Middle frontal gyrus (tissue), 1 donor: ENCODE measurements at regions not wholly inside any gene's neighbourhood (a gene's known extent, or its start where the extent isn't known, plus 50 kb on each side); places are given as distances from the start of the nearest gene placed in this dataset.

Experiments used
- DNase-seq: peaks from one replicate; pipeline ENCODE4 v3.0.0-alpha.2; 2015; ENCODE audit warnings: low spot score; ENCODE audit errors: extremely low spot score

DNA sequence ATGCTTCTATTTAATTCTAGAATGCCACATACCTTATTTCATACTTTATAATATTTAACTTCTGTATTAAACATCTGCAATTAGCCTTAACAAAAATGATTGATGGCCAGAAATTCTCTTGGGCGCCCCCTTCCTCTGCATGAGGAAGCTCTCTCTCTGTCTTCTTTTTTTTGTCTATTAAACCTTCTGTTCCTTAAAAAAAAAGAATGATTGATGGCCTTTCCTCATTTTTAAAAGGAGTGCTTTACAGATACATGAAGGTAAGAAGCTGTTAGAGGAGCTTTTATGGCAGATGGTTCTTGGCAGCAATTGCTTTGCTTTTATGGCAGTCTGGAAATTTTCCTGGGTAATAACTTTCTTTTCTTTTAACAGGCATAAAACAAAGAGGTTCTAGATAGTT lies 526.9 kb downstream of the SLC4A3 start:
- DNase-seq: no peak

- no peak for DNase-seq
Observed at GRCh38 chr2:220157312-220157711, 529.9 kb downstream of the SLC4A3 start.

DNA sequence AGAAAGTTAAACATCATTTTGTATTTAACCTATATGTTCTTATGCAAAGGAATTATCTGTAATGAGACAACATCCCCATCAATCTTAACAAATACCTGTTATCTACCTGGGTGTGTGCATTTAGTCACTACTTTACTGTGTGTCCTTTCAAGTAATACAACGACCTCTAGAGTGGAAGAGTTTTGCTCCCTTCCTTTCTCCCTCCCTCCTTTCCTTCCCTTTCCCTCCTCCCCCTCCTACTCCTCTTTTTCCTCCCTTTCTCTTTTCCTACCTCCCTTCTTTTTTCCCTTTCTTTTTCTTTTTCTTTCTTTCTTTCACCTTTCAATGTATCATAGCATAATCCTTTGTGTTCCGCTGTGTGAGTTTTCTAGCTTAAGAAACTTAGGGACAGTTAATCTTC lies 532.3 kb downstream of the SLC4A3 start:
- DNase-seq: no peak

- no peak for DNase-seq
Observed at GRCh38 chr2:220162320-220162719, 534.9 kb downstream of the SLC4A3 start.

DNA sequence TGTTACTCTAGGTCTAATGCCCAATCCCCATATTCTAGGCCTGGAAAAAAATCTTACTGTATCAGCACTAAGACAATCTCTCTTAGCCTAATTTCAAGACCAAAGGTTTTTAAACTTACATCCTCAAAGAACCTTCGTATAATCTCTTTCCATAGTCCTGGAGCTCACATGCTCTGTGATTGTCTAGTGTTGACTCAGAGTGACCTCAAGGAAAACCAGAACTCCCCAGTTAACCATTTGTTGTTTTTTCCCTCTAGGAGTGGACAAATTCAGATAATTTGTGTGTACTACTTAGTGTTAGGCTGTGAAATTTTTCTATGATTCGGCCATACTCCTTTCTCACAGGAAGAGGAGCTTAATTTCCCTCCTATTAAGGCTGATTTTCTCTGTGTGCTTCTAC lies 536.1 kb downstream of the SLC4A3 start:
- no peak for DNase-seq

DNA sequence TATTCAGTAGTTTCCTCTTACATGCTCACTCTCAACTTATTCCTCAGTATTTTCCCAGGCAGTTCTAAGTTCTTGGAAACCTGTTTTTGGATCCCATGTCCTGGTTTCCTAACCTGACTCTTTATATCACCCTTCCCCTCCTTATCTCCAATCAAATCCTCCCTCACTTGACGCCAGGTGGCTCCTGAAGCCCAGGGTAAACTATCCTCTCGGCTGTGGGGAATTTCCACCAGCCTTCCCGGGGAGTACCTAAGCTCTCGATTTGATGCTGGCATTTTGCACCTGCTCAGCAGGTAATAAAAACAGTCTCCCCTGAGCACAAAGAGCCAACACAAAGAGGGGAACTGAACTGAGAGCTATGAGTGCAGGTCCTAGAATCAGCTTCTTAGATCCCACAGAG lies 538.0 kb downstream of the SLC4A3 start:
- no peak for DNase-seq

DNA sequence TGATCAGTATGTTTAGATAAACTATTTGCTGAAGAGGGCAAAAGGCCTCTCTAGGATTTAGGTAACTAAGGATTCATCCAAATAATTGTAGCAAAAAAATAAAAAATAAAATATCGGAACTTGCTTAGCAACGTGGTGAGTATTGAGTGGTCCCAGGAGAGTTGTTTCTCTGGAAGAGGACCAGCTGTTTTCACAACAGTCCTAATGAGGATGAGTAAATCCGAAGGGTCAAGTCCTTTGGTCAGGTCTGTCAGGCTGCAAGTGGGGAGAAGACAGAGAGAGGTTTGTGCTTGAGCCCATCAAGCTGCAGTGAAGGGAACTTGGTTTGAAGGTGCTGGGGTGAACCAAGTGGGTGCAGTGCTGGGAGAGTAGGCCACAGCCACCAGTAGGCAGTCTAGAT lies 539.2 kb downstream of the SLC4A3 start:
- no peak for DNase-seq

- no peak for DNase-seq
Observed at GRCh38 chr2:220167956-220168355, 540.5 kb downstream of the SLC4A3 start.

GRCh38 chr2:220168891-220169546 lies 541.6 kb downstream of the SLC4A3 start:
- DNase-seq: no peak

DNA sequence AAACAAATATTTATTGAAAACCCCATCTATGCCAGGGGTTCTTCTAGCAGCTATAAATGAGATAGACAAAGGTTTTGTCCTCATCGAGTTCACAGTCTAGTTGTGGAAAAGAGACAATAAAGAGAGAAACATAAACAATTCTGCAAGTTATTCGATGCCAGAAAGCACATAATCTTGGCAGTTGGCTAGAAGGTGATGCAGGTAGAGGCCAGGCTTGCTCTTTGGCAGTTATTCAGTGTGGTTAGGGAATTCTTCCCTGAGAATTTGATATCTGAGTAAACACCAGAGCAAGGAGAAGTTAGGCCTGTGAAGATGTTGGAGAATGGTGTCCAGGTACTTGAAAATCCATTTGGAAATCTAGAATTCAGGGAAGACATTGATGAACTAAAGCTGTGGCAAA lies 547.4 kb downstream of the SLC4A3 start:
- DNase-seq: no peak

DNA sequence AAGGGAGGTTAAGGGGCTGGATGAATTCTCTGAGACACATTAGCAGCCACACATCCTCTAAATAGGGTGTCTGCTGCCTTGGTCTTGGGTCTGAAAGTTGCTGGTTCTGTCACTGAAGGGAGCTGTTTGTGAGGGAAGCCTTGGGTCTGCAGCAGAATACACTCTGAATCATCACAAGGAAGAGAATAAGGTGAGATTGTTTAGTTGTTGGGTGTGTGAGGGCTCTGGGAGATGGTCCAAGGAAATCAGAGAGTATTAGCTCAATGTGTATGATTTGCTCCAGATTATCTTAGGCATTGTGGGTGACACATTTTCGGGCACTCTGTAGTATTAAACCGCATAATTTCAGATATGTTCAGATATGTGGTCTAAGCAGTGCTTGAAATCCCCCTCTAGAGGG lies 548.5 kb downstream of the SLC4A3 start:
- DNase-seq: no peak

GRCh38 chr2:220178991-220179695 lies 551.7 kb downstream of the SLC4A3 start:
- no peak for DNase-seq

DNA sequence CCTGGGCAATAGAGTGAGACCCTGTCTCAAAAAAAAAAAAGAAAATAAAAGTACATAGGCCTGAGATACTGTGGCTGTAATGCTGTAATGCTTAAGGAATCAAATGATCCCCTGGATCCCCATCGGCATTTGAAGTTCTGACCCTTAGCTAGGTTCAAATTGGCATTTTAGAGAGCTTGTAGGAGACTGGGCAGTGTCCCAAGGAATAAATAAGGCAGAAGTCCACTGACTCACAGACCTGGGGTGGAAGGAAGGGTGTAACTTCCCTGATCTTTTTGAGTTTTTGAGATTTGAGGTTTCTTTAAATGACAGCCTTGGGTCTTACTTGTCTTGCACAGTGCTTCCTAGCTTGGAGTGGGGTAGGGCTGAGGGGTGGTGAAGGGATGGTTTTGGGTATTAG lies 553.7 kb downstream of the SLC4A3 start:
- DNase-seq: no peak

GRCh38 chr2:220182790-220183189 lies 555.4 kb downstream of the SLC4A3 start:
- DNase-seq: no peak

- DNase-seq: no peak
Observed at GRCh38 chr2:220185766-220186305, 558.4 kb downstream of the SLC4A3 start.

DNA sequence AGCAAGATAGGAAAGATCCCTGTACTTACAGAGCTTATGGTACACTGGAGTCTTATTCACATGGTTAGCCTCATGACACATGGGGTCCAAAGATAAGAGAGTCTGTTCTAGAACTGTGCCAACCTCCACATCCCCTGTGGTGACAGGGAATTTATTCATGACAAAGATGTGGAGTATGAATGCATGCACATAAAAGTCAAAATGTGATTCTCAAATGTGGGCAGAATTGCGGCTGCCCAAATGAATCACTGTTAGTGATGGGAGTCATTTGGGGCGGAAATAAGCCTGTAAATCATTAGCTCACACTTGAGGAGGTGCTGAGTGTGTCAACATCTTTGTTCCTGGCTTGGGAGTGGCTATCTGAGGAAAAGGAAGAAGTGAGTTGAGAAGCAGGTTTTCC lies 560.6 kb downstream of the SLC4A3 start:
- DNase-seq: no peak

DNA sequence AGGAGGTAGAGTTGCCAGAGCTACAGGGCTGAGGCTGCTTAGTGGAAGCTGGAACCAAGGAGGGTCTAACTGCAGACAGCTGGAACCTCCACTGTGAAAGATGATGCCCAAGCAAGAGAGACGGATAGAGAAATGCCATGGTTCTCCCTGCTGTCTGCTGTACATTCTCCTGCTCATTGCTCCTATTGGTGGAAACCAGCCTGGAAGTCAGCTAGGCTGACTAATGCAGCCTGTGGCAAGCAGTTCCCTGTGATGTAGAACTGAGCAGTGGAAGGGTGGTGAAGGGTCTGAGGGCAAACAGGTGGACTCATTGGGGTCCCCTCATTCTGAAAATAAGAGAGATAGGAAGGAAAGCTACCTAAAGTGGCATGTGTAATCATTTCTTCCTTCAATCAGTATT lies 563.6 kb downstream of the SLC4A3 start:
- no peak for DNase-seq

DNA sequence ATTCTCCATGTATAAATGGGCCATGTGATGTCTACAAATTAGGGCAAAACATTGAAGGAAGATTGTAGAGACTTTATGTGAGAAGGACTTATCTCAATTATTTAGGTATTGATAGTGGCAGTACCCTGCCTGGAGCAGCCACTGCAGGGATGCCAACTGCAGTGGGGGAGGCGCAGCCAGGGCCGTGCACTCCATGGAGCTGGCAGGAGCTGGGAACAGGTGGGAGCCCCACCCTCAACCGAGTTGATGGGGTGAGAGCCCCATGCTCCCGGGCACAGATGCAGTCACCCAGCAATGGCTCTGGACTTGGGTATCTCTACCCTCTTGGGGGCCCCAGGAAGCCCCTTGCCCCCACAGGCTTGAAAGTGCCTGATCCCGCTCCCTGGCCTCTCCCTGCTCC lies 564.3 kb downstream of the SLC4A3 start:
- no peak for DNase-seq

- DNase-seq: no peak
Observed at GRCh38 chr2:220192994-220193753, 565.7 kb downstream of the SLC4A3 start.

- DNase-seq: no peak
Observed at GRCh38 chr2:220194630-220195584, 567.5 kb downstream of the SLC4A3 start.

DNA sequence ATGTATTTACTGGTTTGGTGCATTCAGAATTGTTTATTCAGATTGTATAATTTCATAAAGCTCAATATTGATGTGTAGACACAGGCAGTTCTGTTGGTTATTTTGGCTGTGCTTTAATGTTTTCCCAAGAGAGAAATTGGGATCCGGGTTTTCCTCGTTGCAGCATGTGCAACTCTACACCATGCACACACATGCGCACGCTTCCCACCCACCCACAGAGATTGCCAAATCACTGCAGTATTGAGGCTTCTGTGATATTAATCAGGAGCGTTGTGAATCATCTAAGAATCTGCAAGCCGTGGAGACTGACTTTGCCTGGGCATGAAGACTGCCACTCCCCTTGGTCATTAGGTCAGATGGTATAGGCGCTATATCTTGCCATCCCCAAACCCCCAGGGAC lies 571.5 kb downstream of the SLC4A3 start:
- no peak for DNase-seq
